Mucosa of descending colon (tissue), 3 donors: ENCODE measurements at regions not wholly inside any gene's neighbourhood (a gene's known extent, or its start where the extent isn't known, plus 50 kb on each side); places are given as distances from the start of the nearest gene placed in this dataset.

Experiments used
- ATAC-seq: fragments of 200-7000 bp; cut with Tn5 transposase; one replicate; pipeline ENCODE4 v1.9.1; 2020; ENCODE audit warnings: mild to moderate bottlenecking, moderate library complexity
- DNase-seq, 3 donors: peaks; one replicate each; pipeline ENCODE4 v3.0.0-alpha.2; 2020
- H3K36me3 ChIP-seq: fragments of 200-600 bp; one replicate; pipeline ENCODE4 v1.8.0; 2021; ENCODE audit warnings: low read depth, mild to moderate bottlenecking
- H3K4me1 ChIP-seq: fragments of 200-600 bp; one replicate; pipeline ENCODE4 v1.8.0; 2021; ENCODE audit warnings: low read depth, mild to moderate bottlenecking
- H3K4me3 ChIP-seq: fragments of 200-600 bp; one replicate; pipeline ENCODE4 v1.8.0; 2021; ENCODE audit warnings: mild to moderate bottlenecking
- H3K9me3 ChIP-seq: fragments of 200-600 bp; one replicate; pipeline ENCODE4 v1.8.0; 2021; ENCODE audit warnings: mild to moderate bottlenecking
- CTCF ChIP-seq: fragments of 200-600 bp; IDR thresholded peaks from one replicate; pipeline ENCODE4 v1.8.0; 2022; ENCODE audit warnings: antibody characterized with exemption, mild to moderate bottlenecking
- intact Hi-C, 2 donors: fragments of 100-400 bp; cut with DNase I in 1 of 2; cut with micrococcal nuclease in 1 of 2; formaldehyde crosslinking; loops; one replicate each; pipeline versions ENCODE4 v1.11.0 to v1.11.1; 2022; cut with DNase I, micrococcal nuclease
- donor health status: DM: no; HTN: no; CAD: no; lungs with moderate emphysema.
- donor health status: DM: no; HTN: no; CAD: no.
- donor health status: DM: no; HTN: yes; CAD: no.

GRCh38 chr2:220174826-220175225 lies 547.4 kb downstream of the SLC4A3 start:
- DNase-seq (no peak), ATAC-seq (no peak)
- no peaks in the 10 kb centered on the region for H3K4me1 ChIP-seq
- H3K9me3 ChIP-seq: no peaks in the 10 kb centered on the region
- intact Hi-C loops: no loop called here
- no peak overlapping the region for H3K4me3 ChIP-seq
- TF ChIP-seq CTCF: no peak
- no peaks in the 10 kb centered on the region for H3K36me3 ChIP-seq

- no peak for TF ChIP-seq CTCF
- intact Hi-C loops: no loop called here
- H3K9me3 ChIP-seq: no peaks in the 10 kb centered on the region
- no peaks in the 10 kb centered on the region for H3K36me3 ChIP-seq
- H3K4me1 ChIP-seq: no peaks in the 10 kb centered on the region
- DNase-seq: no peak
- ATAC-seq: no peak
- no peak overlapping the region for H3K4me3 ChIP-seq
These were observed 548.5 kb downstream of the SLC4A3 start for GRCh38 chr2:220175967-220176366.

GRCh38 chr2:220178991-220179695 lies 551.7 kb downstream of the SLC4A3 start:
- no peak for TF ChIP-seq CTCF
- DNase-seq: no peak
- no peaks in the 10 kb centered on the region for H3K4me1 ChIP-seq
- no peak for ATAC-seq
- H3K36me3 ChIP-seq: no peaks in the 10 kb centered on the region
- no peak overlapping the region for H3K4me3 ChIP-seq
- intact Hi-C loops: no loop called here
- no peaks in the 10 kb centered on the region for H3K9me3 ChIP-seq

- Histone ChIP-seq H3K36me3 (no peaks in the 10 kb centered on the region), H3K4me1 (no peaks in the 10 kb centered on the region), H3K4me3 (no peak overlapping the region), H3K9me3 (no peaks in the 10 kb centered on the region)
- TF ChIP-seq CTCF: no peak
- ATAC-seq (no peak), DNase-seq (no peak)
- intact Hi-C loops: no loop called here
These were observed 553.7 kb downstream of the SLC4A3 start for GRCh38 chr2:220181165-220181564.

- H3K4me1 ChIP-seq: no peaks in the 10 kb centered on the region
- H3K4me3 ChIP-seq: no peak overlapping the region
- ATAC-seq (no peak), DNase-seq (no peak)
- H3K9me3 ChIP-seq: no peaks in the 10 kb centered on the region
- intact Hi-C loops: no loop called here
- TF ChIP-seq CTCF: no peak
- no peaks in the 10 kb centered on the region for H3K36me3 ChIP-seq
These were observed 555.4 kb downstream of the SLC4A3 start for GRCh38 chr2:220182790-220183189.
